ENCODE measurements at regions not wholly inside any gene's neighbourhood (a gene's known extent, or its start where the extent isn't known, plus 50 kb on each side); places are given as distances from the start of the nearest gene placed in this dataset.

DNA sequence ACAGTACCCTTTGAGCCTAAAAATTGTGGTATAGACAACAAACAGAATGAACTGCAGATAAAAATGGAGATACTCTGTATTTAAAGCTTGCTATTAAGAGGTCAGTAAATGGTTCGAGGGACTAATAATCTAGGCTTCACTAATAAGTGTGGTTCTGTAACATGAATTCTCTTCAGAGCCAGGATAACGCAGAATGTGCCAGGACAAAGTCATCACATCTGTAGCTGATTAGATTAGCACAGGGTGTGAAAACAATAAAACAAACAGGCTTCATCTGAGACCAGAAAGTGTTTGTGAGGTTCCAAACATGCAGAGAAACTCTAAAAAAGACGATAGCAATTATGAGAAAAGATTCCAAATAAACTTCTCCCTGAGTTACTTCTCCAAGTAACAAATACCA is 89.1 kb upstream of the LUZP2 start:
- TF ChIP-seq, protein P1, sequence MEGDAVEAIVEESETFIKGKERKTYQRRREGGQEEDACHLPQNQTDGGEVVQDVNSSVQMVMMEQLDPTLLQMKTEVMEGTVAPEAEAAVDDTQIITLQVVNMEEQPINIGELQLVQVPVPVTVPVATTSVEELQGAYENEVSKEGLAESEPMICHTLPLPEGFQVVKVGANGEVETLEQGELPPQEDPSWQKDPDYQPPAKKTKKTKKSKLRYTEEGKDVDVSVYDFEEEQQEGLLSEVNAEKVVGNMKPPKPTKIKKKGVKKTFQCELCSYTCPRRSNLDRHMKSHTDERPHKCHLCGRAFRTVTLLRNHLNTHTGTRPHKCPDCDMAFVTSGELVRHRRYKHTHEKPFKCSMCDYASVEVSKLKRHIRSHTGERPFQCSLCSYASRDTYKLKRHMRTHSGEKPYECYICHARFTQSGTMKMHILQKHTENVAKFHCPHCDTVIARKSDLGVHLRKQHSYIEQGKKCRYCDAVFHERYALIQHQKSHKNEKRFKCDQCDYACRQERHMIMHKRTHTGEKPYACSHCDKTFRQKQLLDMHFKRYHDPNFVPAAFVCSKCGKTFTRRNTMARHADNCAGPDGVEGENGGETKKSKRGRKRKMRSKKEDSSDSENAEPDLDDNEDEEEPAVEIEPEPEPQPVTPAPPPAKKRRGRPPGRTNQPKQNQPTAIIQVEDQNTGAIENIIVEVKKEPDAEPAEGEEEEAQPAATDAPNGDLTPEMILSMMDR (IDR thresholded peaks at IDR 0.05) = no peak
- no peak for TF ChIP-seq POLR2A (IDR thresholded peaks at IDR 0.05)
